ENCODE measurements at regions not wholly inside any gene's neighbourhood (a gene's known extent, or its start where the extent isn't known, plus 50 kb on each side); places are given as distances from the start of the nearest gene placed in this dataset.
"Not testable (repeated sequence)": the region's sequence is repeated elsewhere in the genome, so short reads cannot be mapped to it uniquely, and the experiment has no call there.

DNA sequence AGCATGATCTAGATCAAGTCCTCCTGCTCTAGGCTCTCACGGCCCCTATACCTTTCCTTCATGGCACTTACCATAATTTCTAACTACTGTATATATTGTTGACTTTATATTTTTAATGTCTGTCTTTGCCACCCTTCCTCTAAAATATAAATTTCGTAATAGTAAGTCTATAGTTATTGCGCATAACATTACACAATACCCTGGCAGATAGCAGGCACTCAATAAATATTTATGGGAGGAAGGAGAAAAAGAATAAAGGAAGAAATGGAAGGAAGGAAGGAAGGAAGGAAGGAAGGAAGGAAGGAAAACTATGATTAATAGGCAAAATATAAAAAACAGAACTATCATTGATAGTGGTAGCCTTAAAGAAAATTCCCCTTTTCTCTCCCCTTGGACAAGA, 190.3 kb upstream of the LMCD1 start:
- DNase-seq (no peak), ATAC-seq (ENCODE audit: low FRiP score in 2 of 2) (no peak)
- Histone ChIP-seq H3K4me1 (no peaks in the 10 kb centered on the region), H3K36me3 (no peaks in the 10 kb centered on the region), H3K27me3 (no peaks in the 10 kb centered on the region), H3K27ac (no peak overlapping the region), H3K4me3 (no peak overlapping the region), H3K9me3 (no peaks in the 10 kb centered on the region)
- WGBS, 2 donors: 82 to 92% methylated on average over 3 of the region's 3 CpGs
- TF ChIP-seq, protein P1, sequence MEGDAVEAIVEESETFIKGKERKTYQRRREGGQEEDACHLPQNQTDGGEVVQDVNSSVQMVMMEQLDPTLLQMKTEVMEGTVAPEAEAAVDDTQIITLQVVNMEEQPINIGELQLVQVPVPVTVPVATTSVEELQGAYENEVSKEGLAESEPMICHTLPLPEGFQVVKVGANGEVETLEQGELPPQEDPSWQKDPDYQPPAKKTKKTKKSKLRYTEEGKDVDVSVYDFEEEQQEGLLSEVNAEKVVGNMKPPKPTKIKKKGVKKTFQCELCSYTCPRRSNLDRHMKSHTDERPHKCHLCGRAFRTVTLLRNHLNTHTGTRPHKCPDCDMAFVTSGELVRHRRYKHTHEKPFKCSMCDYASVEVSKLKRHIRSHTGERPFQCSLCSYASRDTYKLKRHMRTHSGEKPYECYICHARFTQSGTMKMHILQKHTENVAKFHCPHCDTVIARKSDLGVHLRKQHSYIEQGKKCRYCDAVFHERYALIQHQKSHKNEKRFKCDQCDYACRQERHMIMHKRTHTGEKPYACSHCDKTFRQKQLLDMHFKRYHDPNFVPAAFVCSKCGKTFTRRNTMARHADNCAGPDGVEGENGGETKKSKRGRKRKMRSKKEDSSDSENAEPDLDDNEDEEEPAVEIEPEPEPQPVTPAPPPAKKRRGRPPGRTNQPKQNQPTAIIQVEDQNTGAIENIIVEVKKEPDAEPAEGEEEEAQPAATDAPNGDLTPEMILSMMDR (IDR thresholded peaks at IDR 0.05): no peak
- TF ChIP-seq POLR2A (IDR thresholded peaks at IDR 0.05): no peak
- no peak for TF ChIP-seq EP300 (IDR thresholded peaks at IDR 0.05)
- no peak for TF ChIP-seq POLR2AphosphoS5 (IDR thresholded peaks at IDR 0.05)

DNA sequence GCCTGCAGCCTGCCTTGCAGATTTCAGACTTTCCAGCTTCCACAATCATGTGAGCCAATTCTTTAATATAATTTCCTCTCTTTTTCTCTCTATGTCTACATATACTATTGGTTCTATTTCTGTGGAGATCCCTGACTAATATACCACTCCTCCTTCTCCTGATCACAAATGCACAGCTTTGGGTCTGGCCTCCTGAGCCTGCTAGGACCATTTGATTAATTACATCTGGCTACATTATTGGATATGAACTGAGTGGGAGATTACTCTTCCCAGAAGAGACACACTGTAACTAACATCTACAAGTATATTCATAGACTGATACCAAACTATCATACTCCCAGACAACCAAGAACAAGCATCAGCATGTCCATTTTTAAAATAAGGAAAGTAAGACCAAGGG, 188.9 kb upstream of the LMCD1 start:
- Histone ChIP-seq H3K27me3 (no peaks in the 10 kb centered on the region), H3K4me1 (no peaks in the 10 kb centered on the region), H3K9me3 (no peaks in the 10 kb centered on the region), H3K4me3 (no peak overlapping the region), H3K27ac (no peak overlapping the region), H3K36me3 (no peaks in the 10 kb centered on the region)
- no peak for ATAC-seq (ENCODE audit: low FRiP score in 2 of 2)
- DNase-seq: no peak
- TF ChIP-seq POLR2A (IDR thresholded peaks at IDR 0.05): no peak
- TF ChIP-seq EP300 (IDR thresholded peaks at IDR 0.05): no peak
- TF ChIP-seq POLR2AphosphoS5 (IDR thresholded peaks at IDR 0.05): no peak
- TF ChIP-seq, protein P1 (IDR thresholded peaks at IDR 0.05): no peak

DNA sequence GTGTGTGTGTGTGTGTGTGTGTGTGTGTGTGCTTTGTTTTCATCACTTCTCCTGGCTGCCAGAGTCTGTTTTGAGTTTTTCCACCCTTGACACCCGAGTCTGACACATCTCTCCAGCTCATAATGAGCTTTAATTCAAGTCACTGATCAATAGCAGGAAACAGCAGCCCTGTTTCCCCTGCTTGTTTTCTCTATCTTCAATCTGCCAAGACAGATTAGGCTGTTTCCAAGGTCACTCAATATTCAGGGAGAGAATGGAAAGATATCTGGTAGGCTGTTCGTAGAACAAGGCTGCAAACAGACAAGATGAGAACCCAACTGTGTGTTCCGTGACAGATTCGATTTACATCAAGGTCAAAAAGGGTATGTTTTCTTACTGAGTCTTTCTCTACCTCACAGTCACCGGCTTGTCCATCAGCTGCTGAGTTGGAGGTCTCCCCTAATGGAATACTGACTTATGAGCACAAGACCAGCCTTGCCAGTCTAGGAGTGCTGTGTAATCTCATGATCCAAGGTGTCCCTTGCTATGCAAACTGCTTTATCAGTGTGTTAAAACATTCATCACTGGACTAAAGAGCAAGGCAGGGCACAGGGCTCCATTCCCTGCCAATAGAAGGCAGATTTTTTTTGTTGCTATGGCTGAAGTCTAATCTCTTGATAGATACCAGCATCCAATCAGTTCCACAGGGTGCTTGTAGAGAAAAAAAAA, 187.9 kb upstream of the LMCD1 start:
- Histone ChIP-seq H3K4me3 (no peak overlapping the region), H3K36me3 (no peaks in the 10 kb centered on the region), H3K27me3 (no peaks in the 10 kb centered on the region), H3K4me1 (no peaks in the 10 kb centered on the region), H3K9me3 (no peaks in the 10 kb centered on the region), H3K27ac (no peak overlapping the region)
- DNase-seq (no peak), ATAC-seq (ENCODE audit: low FRiP score in 2 of 2) (no peak)
- WGBS, 2 donors: 54 to 63% methylated on average over 5 of the region's 5 CpGs
- TF ChIP-seq EP300 (IDR thresholded peaks at IDR 0.05) (no peak), POLR2A (IDR thresholded peaks at IDR 0.05) (no peak), POLR2AphosphoS5 (IDR thresholded peaks at IDR 0.05) (no peak)
- TF ChIP-seq, protein P1 (IDR thresholded peaks at IDR 0.05): no peak

DNA sequence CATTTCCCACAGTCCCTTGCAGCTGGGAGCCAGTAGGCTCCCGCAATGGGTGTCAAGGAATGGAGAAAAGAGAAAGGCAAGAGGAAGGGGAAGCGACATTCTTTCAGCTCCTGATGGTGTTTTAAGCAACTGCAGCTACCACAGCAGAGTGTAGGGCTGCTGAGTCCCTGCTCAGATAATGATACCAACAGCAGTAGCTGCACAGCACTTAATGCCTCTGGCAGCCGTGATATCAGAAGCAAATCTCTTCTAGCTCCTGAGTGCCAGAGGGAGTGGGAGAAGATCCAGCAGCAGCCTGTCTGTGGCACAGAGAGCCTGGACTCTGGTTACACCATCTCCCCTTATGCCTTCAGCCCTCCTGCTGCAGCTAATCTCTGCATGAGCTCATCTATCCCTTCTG, 186.1 kb upstream of the LMCD1 start:
- H3K36me3 ChIP-seq; DNase-seq; H3K27ac ChIP-seq; H3K27me3 ChIP-seq; ATAC-seq (ENCODE audit: low FRiP score in 2 of 2); H3K4me3 ChIP-seq; H3K4me1 ChIP-seq; H3K9me3 ChIP-seq: not testable (repeated sequence)
- WGBS, 2 donors: 83 to 98% methylated on average over 3 of the region's 3 CpGs

DNA sequence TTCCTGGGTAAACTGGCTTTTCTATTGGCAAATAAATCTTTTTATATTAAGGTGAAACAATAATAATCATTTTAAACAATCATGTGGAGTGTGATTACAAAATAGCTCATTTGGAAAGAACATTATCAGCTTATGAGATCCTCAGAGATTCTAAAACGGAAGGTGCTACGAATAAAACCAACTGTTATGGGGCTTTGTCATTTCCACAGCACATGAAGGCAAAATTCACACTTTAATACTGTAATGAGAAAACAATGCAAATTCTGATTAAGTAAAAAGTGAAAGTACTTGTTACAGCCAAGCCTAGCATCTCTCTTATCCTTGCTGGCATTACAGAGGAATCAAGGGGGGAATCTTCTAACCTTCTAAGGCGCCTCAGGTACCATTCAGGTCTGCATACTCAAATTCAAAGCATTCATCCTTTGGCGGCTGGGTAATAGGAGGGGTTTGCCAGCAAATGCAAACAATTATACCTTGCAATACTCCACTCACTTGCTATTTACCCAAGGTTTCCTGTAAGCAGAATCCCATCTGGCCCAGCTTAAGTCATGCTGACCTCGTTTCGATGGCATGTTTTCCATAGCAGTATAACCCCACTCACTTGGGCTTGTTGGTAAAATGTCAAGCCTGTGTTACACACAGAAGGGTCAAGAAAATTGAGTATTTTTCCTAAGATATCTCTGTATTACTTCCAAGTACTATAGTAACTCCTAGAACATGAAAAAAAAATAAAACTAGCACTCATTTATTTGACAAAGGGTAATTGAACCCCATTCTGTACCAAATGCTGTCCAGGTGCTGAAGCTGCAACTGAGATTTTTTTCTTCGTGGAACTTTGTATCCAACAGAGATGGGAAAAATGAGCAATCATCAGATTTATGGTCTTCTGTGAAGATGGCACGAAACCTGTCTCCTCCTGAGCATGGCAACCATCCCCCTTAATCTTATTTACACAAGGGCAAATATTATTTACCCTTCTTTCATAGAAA, 183.7 kb upstream of the LMCD1 start:
- TF ChIP-seq EP300 (IDR thresholded peaks at IDR 0.05) (no peak), POLR2AphosphoS5 (IDR thresholded peaks at IDR 0.05) (no peak), POLR2A (IDR thresholded peaks at IDR 0.05) (no peak)
- TF ChIP-seq, protein P1 (IDR thresholded peaks at IDR 0.05): no peak
- no peaks in the 10 kb centered on the region for H3K9me3 ChIP-seq
- no peaks in the 10 kb centered on the region for H3K4me1 ChIP-seq
- H3K27ac ChIP-seq: no peak overlapping the region
- H3K27me3 ChIP-seq: no peaks in the 10 kb centered on the region
- no peak for ATAC-seq (ENCODE audit: low FRiP score in 2 of 2)
- WGBS, 2 donors: 72 to 75% methylated on average over 8 of the region's 8 CpGs
- no peak overlapping the region for H3K4me3 ChIP-seq
- H3K36me3 ChIP-seq: no peaks in the 10 kb centered on the region
- DNase-seq: no peak

All from upper lobe of left lung (tissue), 6 donors.